ENCODE measurements at regions not wholly inside any gene's neighbourhood (a gene's known extent, or its start where the extent isn't known, plus 50 kb on each side); places are given as distances from the start of the nearest gene placed in this dataset.

DNA sequence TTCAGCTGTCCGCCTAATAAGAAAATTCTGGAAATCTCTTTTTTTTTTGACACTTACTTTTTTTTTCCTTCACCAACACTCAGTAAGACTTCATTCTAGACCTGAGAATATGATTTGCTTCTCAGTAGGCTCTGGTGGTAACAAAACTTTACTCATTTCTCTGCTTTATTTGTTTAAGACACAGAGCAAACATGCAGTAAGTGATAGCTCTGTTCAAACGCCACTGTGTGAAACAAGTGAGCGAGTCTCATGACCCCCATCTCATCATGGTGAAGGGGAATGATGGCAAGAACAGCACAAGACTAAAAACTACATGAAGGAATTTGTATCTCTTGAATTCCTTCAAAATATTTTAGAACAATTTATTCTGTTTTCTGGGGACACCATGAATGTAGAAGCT lies 541.6 kb upstream of the POU3F2 start:
- no peak overlapping the region for H3K4me3 ChIP-seq (ENCODE audit: low read depth, low read length)
- TF ChIP-seq, protein P1, sequence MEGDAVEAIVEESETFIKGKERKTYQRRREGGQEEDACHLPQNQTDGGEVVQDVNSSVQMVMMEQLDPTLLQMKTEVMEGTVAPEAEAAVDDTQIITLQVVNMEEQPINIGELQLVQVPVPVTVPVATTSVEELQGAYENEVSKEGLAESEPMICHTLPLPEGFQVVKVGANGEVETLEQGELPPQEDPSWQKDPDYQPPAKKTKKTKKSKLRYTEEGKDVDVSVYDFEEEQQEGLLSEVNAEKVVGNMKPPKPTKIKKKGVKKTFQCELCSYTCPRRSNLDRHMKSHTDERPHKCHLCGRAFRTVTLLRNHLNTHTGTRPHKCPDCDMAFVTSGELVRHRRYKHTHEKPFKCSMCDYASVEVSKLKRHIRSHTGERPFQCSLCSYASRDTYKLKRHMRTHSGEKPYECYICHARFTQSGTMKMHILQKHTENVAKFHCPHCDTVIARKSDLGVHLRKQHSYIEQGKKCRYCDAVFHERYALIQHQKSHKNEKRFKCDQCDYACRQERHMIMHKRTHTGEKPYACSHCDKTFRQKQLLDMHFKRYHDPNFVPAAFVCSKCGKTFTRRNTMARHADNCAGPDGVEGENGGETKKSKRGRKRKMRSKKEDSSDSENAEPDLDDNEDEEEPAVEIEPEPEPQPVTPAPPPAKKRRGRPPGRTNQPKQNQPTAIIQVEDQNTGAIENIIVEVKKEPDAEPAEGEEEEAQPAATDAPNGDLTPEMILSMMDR (IDR thresholded peaks at IDR 0.05; ENCODE audit: low read depth, low read length): no peak

DNA sequence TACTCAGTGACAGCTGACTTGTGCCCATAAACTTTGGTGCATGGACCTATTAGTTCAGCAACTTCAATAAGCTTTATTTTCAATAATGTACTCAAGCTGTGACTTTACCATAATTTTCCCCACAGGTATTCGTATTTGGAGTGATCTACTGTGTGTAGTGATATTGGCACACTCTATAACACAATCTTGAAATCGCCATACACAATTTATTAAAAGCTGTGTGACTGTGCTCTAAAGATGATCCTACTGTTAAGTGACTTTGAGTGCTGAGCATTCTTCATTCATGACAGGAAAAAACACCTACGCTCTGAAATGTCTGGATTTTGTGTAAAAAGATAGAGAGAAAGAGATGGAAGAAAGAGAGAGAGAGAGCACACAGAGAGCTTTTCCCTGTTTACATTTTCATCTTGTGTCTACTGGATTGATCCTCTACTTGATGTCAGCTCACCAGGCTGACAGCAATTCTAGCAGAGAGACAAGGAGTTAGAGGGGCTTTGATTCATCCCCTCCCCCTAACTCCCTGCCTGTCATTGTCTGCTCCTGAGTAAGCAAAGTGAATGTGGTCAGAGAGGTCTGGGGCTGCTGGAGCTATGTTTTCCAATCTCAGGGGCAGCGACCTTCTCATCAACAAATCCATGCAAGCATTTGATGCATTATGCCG lies 538.7 kb upstream of the POU3F2 start:
- TF ChIP-seq, protein P1 (IDR thresholded peaks at IDR 0.05; ENCODE audit: low read depth, low read length): no peak
- no peak overlapping the region for H3K4me3 ChIP-seq (ENCODE audit: low read depth, low read length)

DNA sequence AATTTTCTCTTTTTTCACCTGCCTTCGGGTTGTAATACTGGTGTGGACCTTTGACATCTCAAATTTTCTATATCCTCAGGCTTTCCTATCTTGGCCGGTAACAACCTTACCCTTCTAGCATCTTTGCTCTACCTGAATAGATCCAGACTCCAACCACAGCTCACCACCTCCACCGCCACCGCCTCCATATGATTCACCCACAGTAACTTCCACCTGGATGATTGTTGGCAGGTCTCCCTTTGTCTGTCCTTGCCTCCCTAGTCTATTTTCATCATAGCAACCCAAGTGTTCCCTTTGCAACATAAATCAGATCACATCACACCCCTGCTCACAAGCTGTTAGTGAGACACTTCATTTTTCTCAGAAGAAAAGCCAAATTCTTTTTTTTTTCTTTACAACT lies 525.8 kb upstream of the POU3F2 start:
- TF ChIP-seq, protein P1 (IDR thresholded peaks at IDR 0.05; ENCODE audit: low read depth, low read length): no peak
- H3K4me3 ChIP-seq (ENCODE audit: low read depth, low read length): no peak overlapping the region

DNA sequence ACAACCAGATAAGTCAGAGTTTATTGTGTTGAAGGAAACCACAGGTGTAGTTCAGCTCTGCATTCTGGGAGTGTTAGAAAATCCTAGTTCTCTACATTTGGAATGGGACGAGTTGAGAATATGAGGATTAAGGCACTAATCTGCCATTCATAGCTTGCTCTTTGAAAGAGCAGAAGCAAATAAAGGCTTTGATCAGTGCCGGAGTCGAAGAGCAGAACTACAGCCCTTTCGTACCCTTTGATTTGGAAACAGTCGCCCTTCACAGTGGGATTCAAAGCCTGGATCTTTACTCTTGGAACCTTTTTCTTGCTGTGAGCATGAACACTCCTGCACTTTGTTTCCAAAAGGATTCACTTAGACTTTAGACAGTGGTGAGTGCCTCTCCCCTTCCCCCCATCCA lies 523.9 kb upstream of the POU3F2 start:
- TF ChIP-seq, protein P1 (IDR thresholded peaks at IDR 0.05; ENCODE audit: low read depth, low read length): no peak
- H3K4me3 ChIP-seq (ENCODE audit: low read depth, low read length): no peak overlapping the region

DNA sequence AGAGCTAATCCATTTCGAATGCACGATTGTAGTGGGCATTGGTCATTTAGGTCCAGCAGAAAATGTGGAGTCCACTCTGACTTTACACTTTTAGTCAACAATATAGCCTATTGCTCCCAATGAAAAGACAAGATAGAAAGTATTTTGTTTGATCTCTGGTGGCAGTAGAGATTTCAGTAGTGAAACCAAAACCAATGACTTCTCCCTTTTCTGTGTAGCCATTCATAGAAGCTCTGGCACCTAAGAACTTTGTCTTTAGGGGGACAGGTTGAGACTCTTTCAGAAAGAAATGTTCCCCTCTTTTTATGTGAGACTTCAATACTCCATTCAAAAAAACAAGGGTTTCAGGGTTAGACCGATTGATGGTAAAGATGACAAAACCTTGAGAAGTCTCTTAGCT lies 510.8 kb upstream of the POU3F2 start:
- TF ChIP-seq, protein P1 (IDR thresholded peaks at IDR 0.05; ENCODE audit: low read depth, low read length): no peak

DNA sequence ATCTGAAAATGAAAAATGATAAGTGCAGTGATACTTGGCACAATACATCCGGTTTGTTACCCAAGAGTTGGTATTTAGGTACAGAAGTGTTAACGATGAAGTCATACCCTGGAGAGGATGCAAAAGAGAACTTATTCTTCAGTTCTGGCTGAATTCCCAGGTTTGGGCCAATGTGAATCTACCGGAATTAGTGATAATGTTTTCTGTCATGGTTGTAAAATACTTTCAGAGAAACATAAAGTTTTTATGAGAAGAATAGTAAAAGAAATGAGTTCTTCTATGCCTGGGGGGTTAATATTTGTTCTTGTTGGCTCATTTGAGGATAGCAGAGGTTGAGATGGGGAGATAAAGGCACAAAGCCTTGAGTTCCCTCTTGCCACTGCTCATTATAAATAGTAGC lies 509.9 kb upstream of the POU3F2 start:
- no peak overlapping the region for H3K4me3 ChIP-seq (ENCODE audit: low read depth, low read length)
- TF ChIP-seq, protein P1 (IDR thresholded peaks at IDR 0.05; ENCODE audit: low read depth, low read length): no peak

More for the DNA sequence above, 510.8 kb upstream of the POU3F2 start:
- H3K4me3 ChIP-seq (ENCODE audit: low read depth, low read length): no peak overlapping the region

DNA sequence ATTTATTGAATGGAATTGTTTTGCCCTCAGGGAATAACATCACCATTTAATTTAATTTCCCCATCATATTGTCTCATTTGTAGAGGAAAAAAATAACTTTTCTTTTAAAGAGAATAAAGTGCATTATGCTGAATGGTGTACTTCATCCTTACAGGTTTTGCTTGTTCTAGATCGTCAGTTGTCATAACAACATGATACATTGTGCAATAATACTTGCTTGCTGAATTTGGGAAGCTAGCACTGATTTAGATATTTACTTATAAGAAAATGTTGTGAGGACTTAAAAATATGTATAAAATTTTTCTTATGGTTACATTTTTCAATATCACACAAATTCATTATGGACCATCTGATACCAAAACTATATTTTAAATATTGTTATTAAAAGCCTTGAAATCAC lies 509.0 kb upstream of the POU3F2 start:
- TF ChIP-seq, protein P1 (IDR thresholded peaks at IDR 0.05; ENCODE audit: low read depth, low read length): no peak
- no peak overlapping the region for H3K4me3 ChIP-seq (ENCODE audit: low read depth, low read length)

Measured in WI38 (cell line).